WTC11 (cell line): ENCODE measurements at regions not wholly inside any gene's neighbourhood (a gene's known extent, or its start where the extent isn't known, plus 50 kb on each side); places are given as distances from the start of the nearest gene placed in this dataset.

Source experiments
- ATAC-seq: fragments of 200-7000 bp; cut with Tn5 transposase; 2 replicates; pipeline ENCODE4 v1.10.0; 2021; ENCODE audit warnings: mild to moderate bottlenecking, moderate library complexity
- CTCF ChIA-PET: fragments of 300-600 bp; sonication (Branson Sonifier 250); formaldehyde crosslinking; loops from one replicate; lab custom pipeline; 2021; ENCODE audit warnings: antibody characterized with exemption; lab: Charles Lee
- POLR2A ChIA-PET: fragments of 350-600 bp; sonication (Branson Sonifier 250); formaldehyde crosslinking; loops from one replicate; lab custom pipeline; 2021; ENCODE audit warnings: antibody characterized with exemption; lab: Charles Lee
- DNase-seq: peaks from one replicate; pipeline ENCODE4 v3.0.0; 2021; ENCODE audit warnings: low spot score
- H3K27ac Mint-ChIP-seq: 2 replicates; pipeline ENCODE4 v1.8.0; 2021; ENCODE audit warnings: mixed read lengths
- H3K27me3 Mint-ChIP-seq: 2 replicates; pipeline ENCODE4 v1.8.0; 2021; ENCODE audit warnings: low read depth, mild to moderate bottlenecking, moderate library complexity, mixed read lengths
- H3K36me3 Mint-ChIP-seq: 2 replicates; pipeline ENCODE4 v1.8.0; 2021; ENCODE audit warnings: mixed read lengths
- H3K4me1 Mint-ChIP-seq: 2 replicates; pipeline ENCODE4 v1.8.0; 2022; ENCODE audit warnings: mixed read lengths
- H3K4me3 Mint-ChIP-seq: 2 replicates; pipeline ENCODE4 v1.8.0; 2021; ENCODE audit warnings: mild to moderate bottlenecking, moderate library complexity, mixed read lengths
- H3K9me3 Mint-ChIP-seq: 2 replicates; pipeline ENCODE4 v1.8.0; 2021; ENCODE audit warnings: mixed read lengths
- AR ChIP-seq: fragments of 250-450 bp; sonication (Bioruptor Pico); IDR thresholded peaks from 2 replicates; pipeline ENCODE4 v1.9.0; 2021; ENCODE audit warnings: mild to moderate bottlenecking
- ARID4B ChIP-seq: sonication (generic); formaldehyde crosslinking; IDR thresholded peaks from 2 replicates; pipeline ENCODE4 v1.8.0; 2023; ENCODE audit warnings: missing genetic modification reagents, mild to moderate bottlenecking, borderline replicate concordance
- ATF2 ChIP-seq: sonication (generic); formaldehyde crosslinking; IDR thresholded peaks from 2 replicates; pipeline ENCODE4 v1.8.1; 2022; ENCODE audit warnings: low read depth, missing genetic modification reagents, borderline replicate concordance
- FOXK1 ChIP-seq: sonication (generic); formaldehyde crosslinking; IDR thresholded peaks from 2 replicates; pipeline ENCODE4 v1.8.0; 2022; ENCODE audit warnings: mild to moderate bottlenecking, moderate library complexity, missing genetic modification reagents
- FOXP1 ChIP-seq: sonication (generic); formaldehyde crosslinking; IDR thresholded peaks from 2 replicates; pipeline ENCODE4 v1.8.0; 2022; ENCODE audit warnings: missing genetic modification reagents, mild to moderate bottlenecking, moderate library complexity, borderline replicate concordance
- HMGA2 ChIP-seq: fragments of 250-450 bp; sonication (Bioruptor Pico); IDR thresholded peaks from 2 replicates; pipeline ENCODE4 v1.4.0; 2021; ENCODE audit warnings: mild to moderate bottlenecking, moderate library complexity
- JUN ChIP-seq: sonication (generic); formaldehyde crosslinking; IDR thresholded peaks from 2 replicates; pipeline ENCODE4 v1.8.0; 2023; ENCODE audit warnings: mild to moderate bottlenecking, missing genetic modification reagents
- SMAD3 ChIP-seq: sonication (generic); formaldehyde crosslinking; IDR thresholded peaks from 2 replicates; pipeline ENCODE4 v1.8.0; 2022; ENCODE audit warnings: missing genetic modification reagents, mild to moderate bottlenecking, borderline replicate concordance
- USF2 ChIP-seq: sonication (generic); formaldehyde crosslinking; IDR thresholded peaks from 2 replicates; pipeline ENCODE4 v1.8.1; 2023; ENCODE audit warnings: mild to moderate bottlenecking, missing genetic modification reagents, moderate library complexity
- ZMAT4 ChIP-seq: fragments of 250-450 bp; sonication (Bioruptor Pico); IDR thresholded peaks from 2 replicates; pipeline ENCODE4 v1.9.0; 2021; ENCODE audit warnings: mild to moderate bottlenecking
- ZNF121 ChIP-seq: sonication (generic); formaldehyde crosslinking; IDR thresholded peaks from 2 replicates; pipeline ENCODE4 v1.8.0; 2023; ENCODE audit warnings: missing genetic modification reagents
- ZNF263 ChIP-seq: sonication (generic); formaldehyde crosslinking; IDR thresholded peaks from 2 replicates; pipeline ENCODE4 v1.8.1; 2022; ENCODE audit warnings: low read depth, mild to moderate bottlenecking, moderate library complexity, missing genetic modification reagents
- ZNF281 ChIP-seq: sonication (generic); formaldehyde crosslinking; IDR thresholded peaks from 2 replicates; pipeline ENCODE4 v1.8.0; 2023; ENCODE audit warnings: mild to moderate bottlenecking, missing genetic modification reagents
- ZNF423 ChIP-seq: fragments of 250-450 bp; sonication (Bioruptor Pico); IDR thresholded peaks from 2 replicates; pipeline ENCODE4 v2.1.2; 2022; ENCODE audit warnings: mild to moderate bottlenecking, moderate library complexity
- ZNF532 ChIP-seq: fragments of 250-450 bp; sonication (Bioruptor Pico); IDR thresholded peaks from 2 replicates; pipeline ENCODE4 v1.9.0; 2021; ENCODE audit warnings: mild to moderate bottlenecking, borderline replicate concordance
- ZNF671 ChIP-seq: fragments of 250-450 bp; sonication (Bioruptor Pico); IDR thresholded peaks from 2 replicates; pipeline ENCODE4 v1.8.0; 2021; ENCODE audit warnings: mild to moderate bottlenecking

GRCh38 chr15:70252951-70253320 is 155.2 kb upstream of the TLE3 start:
- TF ChIP-seq ZNF121 (CRISPR knock-in tag) (no peak), JUN (CRISPR knock-in tag) (no peak), ZNF281 (CRISPR knock-in tag) (no peak), ZNF263 (CRISPR knock-in tag) (no peak), ATF2 (no peak)
- no peaks in the 10 kb centered on the region for H3K36me3 Mint-ChIP-seq
- H3K9me3 Mint-ChIP-seq = no peaks in the 10 kb centered on the region
- no peak overlapping the region for H3K27ac Mint-ChIP-seq
- H3K4me3 Mint-ChIP-seq = no peak overlapping the region
- DNase-seq (no peak), ATAC-seq (no peak)
- ChIA-PET POLR2A (no interaction called here), CTCF (no interaction called here)
- H3K4me1 Mint-ChIP-seq = peaks cover 23% of the 10 kb centered on the region
- H3K27me3 Mint-ChIP-seq = no peaks in the 10 kb centered on the region

GRCh38 chr15:70252056-70252950 is 154.6 kb upstream of the TLE3 start:
- ChIA-PET CTCF (interaction anchor here (0.6 to 0.8 kb wide), 2 partner anchors 26 to 774 kb away, joined by 3 read pairs; no protein-coding TSS in a partner anchor), POLR2A (no interaction called here)
- Mint-ChIP-seq H3K9me3 (no peaks in the 10 kb centered on the region), H3K4me1 (peaks cover 25% of the 10 kb centered on the region), H3K27ac (no peak overlapping the region), H3K4me3 (no peak overlapping the region), H3K36me3 (no peaks in the 10 kb centered on the region), H3K27me3 (no peaks in the 10 kb centered on the region)
- ATAC-seq (no peak), DNase-seq (no peak)
- TF ChIP-seq ZNF532 (CRISPR knock-in tag) (no peak), USF2 (CRISPR knock-in tag) (no peak), ZNF121 (CRISPR knock-in tag) (no peak), HMGA2 (no peak), ZNF671 (no peak), ZMAT4 (CRISPR knock-in tag) (no peak), ZNF423 (no peak), ARID4B (CRISPR knock-in tag) (no peak), FOXP1 (CRISPR knock-in tag) (no peak), FOXK1 (CRISPR knock-in tag) (no peak), AR (CRISPR knock-in tag) (no peak), SMAD3 (CRISPR knock-in tag) (no peak)
